ENCODE measurements at regions not wholly inside any gene's neighbourhood (a gene's known extent, or its start where the extent isn't known, plus 50 kb on each side); places are given as distances from the start of the nearest gene placed in this dataset.

GRCh38 chr4:187270154-187270553 lies 546.5 kb upstream of the FAT1 start:
- Histone ChIP-seq H3K36me3 (replicated peaks in 1 of 2; ENCODE audit: control extremely low read depth in 1 of 2, control insufficient read depth in 1 of 2, extremely low read depth in 1 of 2, insufficient read depth in 2 of 2, low read length in 1 of 2) (no peaks in the 10 kb centered on the region), H3K27ac (ENCODE audit: low read length in 2 of 2) (no peak overlapping the region), H3K4me1 (ENCODE audit: control insufficient read depth in 2 of 2, insufficient read depth in 2 of 2, low read length in 2 of 2) (no peaks in the 10 kb centered on the region), H3K4me2 (replicated peaks; ENCODE audit: low read depth, low read length, poor library complexity, severe bottlenecking) (no peak overlapping the region), H2AFZ (ENCODE audit: insufficient read depth, low read depth, low read length, poor library complexity, severe bottlenecking) (no peak overlapping the region), H3K27me3 (replicated peaks in 1 of 4; ENCODE audit: control extremely low read depth in 1 of 4, control insufficient read depth in 3 of 4, insufficient read depth in 4 of 4, low read length in 3 of 4) (no peaks in the 10 kb centered on the region), H3K9ac (ENCODE audit: low read length) (no peak overlapping the region), H3K9me3 (ENCODE audit: control extremely low read depth in 1 of 3, control insufficient read depth in 2 of 3, insufficient read depth in 1 of 3, low read length in 2 of 3) (peaks cover 0 to 8% (median 0%) of the 10 kb centered on the region in 3 donors), H3K4me3 (ENCODE audit: control extremely low read depth in 1 of 5, extremely low read depth in 1 of 5, insufficient read depth in 1 of 5, low read depth in 2 of 5, low read length in 4 of 5) (no peak overlapping the region), H3K79me2 (ENCODE audit: control insufficient read depth, insufficient read depth, low read length) (no peaks in the 10 kb centered on the region), H4K20me1 (ENCODE audit: control insufficient read depth, insufficient read depth, low read length, poor library complexity, severe bottlenecking) (no peaks in the 10 kb centered on the region)
- H3K9me3 Mint-ChIP-seq (ENCODE audit: insufficient read depth), result peaks cover 3% of the 10 kb centered on the region
- no CpG with 5 or more reads among the region's 3 CpGs for WGBS (ENCODE audit: insufficient coverage)
- no peak for DNase-seq
- TF ChIP-seq CTCF (IDR thresholded peaks at IDR 0.05) (no peak), EZH2 (IDR thresholded peaks at IDR 0.05; ENCODE audit: borderline replicate concordance, insufficient read depth, low read depth, low read length, poor library complexity, severe bottlenecking) (no peak)
- no peak overlapping the region for H3K4me3 Mint-ChIP-seq
- POLR2A ChIA-PET, result no interaction called here
- no peaks in the 10 kb centered on the region for H3K4me1 Mint-ChIP-seq
- CTCF ChIA-PET, result no interaction called here
- ATAC-seq (ENCODE audit: low read depth), result no peak
- H3K27ac Mint-ChIP-seq, result no peak overlapping the region
- H3K27me3 Mint-ChIP-seq, result no peaks in the 10 kb centered on the region
- intact Hi-C loops (cut with micrococcal nuclease), result no loop called here

GRCh38 chr4:187271848-187272247 lies 548.2 kb upstream of the FAT1 start:
- H3K4me3 Mint-ChIP-seq, result no peak overlapping the region
- H3K27me3 Mint-ChIP-seq, result no peaks in the 10 kb centered on the region
- CTCF ChIA-PET, result no interaction called here
- intact Hi-C loops (cut with micrococcal nuclease), result no loop called here
- Histone ChIP-seq H3K27me3 (replicated peaks in 1 of 4; ENCODE audit: control extremely low read depth in 1 of 4, control insufficient read depth in 3 of 4, insufficient read depth in 4 of 4, low read length in 3 of 4) (no peaks in the 10 kb centered on the region), H3K79me2 (ENCODE audit: control insufficient read depth, insufficient read depth, low read length) (no peaks in the 10 kb centered on the region), H3K36me3 (replicated peaks in 1 of 2; ENCODE audit: control extremely low read depth in 1 of 2, control insufficient read depth in 1 of 2, extremely low read depth in 1 of 2, insufficient read depth in 2 of 2, low read length in 1 of 2) (no peaks in the 10 kb centered on the region), H4K20me1 (ENCODE audit: control insufficient read depth, insufficient read depth, low read length, poor library complexity, severe bottlenecking) (no peaks in the 10 kb centered on the region), H3K27ac (ENCODE audit: low read length in 2 of 2) (no peak overlapping the region), H3K9ac (ENCODE audit: low read length) (no peak overlapping the region), H3K4me3 (ENCODE audit: control extremely low read depth in 1 of 5, extremely low read depth in 1 of 5, insufficient read depth in 1 of 5, low read depth in 2 of 5, low read length in 4 of 5) (no peak overlapping the region), H3K4me2 (replicated peaks; ENCODE audit: low read depth, low read length, poor library complexity, severe bottlenecking) (no peak overlapping the region), H2AFZ (ENCODE audit: insufficient read depth, low read depth, low read length, poor library complexity, severe bottlenecking) (no peak overlapping the region), H3K9me3 (ENCODE audit: control extremely low read depth in 1 of 3, control insufficient read depth in 2 of 3, insufficient read depth in 1 of 3, low read length in 2 of 3) (peaks cover 0 to 8% (median 0%) of the 10 kb centered on the region in 3 donors), H3K4me1 (ENCODE audit: control insufficient read depth in 2 of 2, insufficient read depth in 2 of 2, low read length in 2 of 2) (no peaks in the 10 kb centered on the region)
- POLR2A ChIA-PET, result no interaction called here
- DNase-seq (no peak), ATAC-seq (ENCODE audit: low read depth) (no peak)
- WGBS (ENCODE audit: insufficient coverage), result no CpG with 5 or more reads among the region's 2 CpGs
- no peaks in the 10 kb centered on the region for H3K4me1 Mint-ChIP-seq
- TF ChIP-seq EZH2 (IDR thresholded peaks at IDR 0.05; ENCODE audit: borderline replicate concordance, insufficient read depth, low read depth, low read length, poor library complexity, severe bottlenecking), result no peak
- no peak for TF ChIP-seq CTCF (IDR thresholded peaks at IDR 0.05)
- H3K27ac Mint-ChIP-seq, result no peak overlapping the region
- peaks cover 3% of the 10 kb centered on the region for H3K9me3 Mint-ChIP-seq (ENCODE audit: insufficient read depth)

All from B cell (primary cell).